Loucy (cell line): ENCODE measurements at regions not wholly inside any gene's neighbourhood (a gene's known extent, or its start where the extent isn't known, plus 50 kb on each side); places are given as distances from the start of the nearest gene placed in this dataset.

Source experiments
- H2AFZ ChIP-seq: fragments of 200-600 bp; sonication (generic); 2 replicates; pipeline ENCODE4 v1.6.0; 2016; ENCODE audit warnings: antibody characterized with exemption, mild to moderate bottlenecking, low read length, moderate library complexity
- H3F3A ChIP-seq: fragments of 200-600 bp; 2 replicates; pipeline ENCODE4 v1.6.0; 2016; ENCODE audit warnings: antibody characterized with exemption, low read depth, mild to moderate bottlenecking
- H3K27me3 ChIP-seq: fragments of 200-600 bp; sonication (generic); 2 replicates; pipeline ENCODE4 v1.6.1; 2014; ENCODE audit warnings: low read length, mild to moderate bottlenecking; ENCODE audit not compliant: insufficient read depth, poor library complexity, severe bottlenecking
- H3K36me3 ChIP-seq: fragments of 200-600 bp; sonication (generic); 2 replicates; pipeline ENCODE4 v1.6.1; 2016; ENCODE audit warnings: low read length; ENCODE audit not compliant: insufficient read depth
- H3K4me1 ChIP-seq: fragments of 200-600 bp; sonication (generic); 2 replicates; pipeline ENCODE4 v1.5.1; 2014; ENCODE audit warnings: low read length, mild to moderate bottlenecking; ENCODE audit not compliant: insufficient read depth, poor library complexity, severe bottlenecking
- H3K4me2 ChIP-seq: fragments of 200-600 bp; sonication (generic); 2 replicates; pipeline ENCODE4 v1.6.0; 2014; ENCODE audit warnings: antibody characterized with exemption, low read length, low read depth, mild to moderate bottlenecking; ENCODE audit not compliant: poor library complexity, severe bottlenecking
- H3K4me3 ChIP-seq: fragments of 200-600 bp; sonication (generic); 2 replicates; pipeline ENCODE4 v1.5.1; 2014; ENCODE audit warnings: low read length, mild to moderate bottlenecking, mixed read lengths; ENCODE audit not compliant: poor library complexity, severe bottlenecking
- H3K79me2 ChIP-seq: fragments of 200-600 bp; sonication (generic); 2 replicates; pipeline ENCODE4 v1.6.1; 2014; ENCODE audit warnings: low read length; ENCODE audit not compliant: insufficient read depth
- H3K9ac ChIP-seq: fragments of 200-600 bp; sonication (generic); 2 replicates; pipeline ENCODE4 v1.6.0; 2014; ENCODE audit warnings: mild to moderate bottlenecking, low read depth, low read length, moderate library complexity; ENCODE audit not compliant: poor library complexity, severe bottlenecking
- H3K9me2 ChIP-seq: fragments of 200-600 bp; sonication (generic); replicated peaks from 2 replicates; pipeline ENCODE4 v1.6.1; 2016; ENCODE audit warnings: low read depth, low read length, mixed read lengths
- H3K9me3 ChIP-seq: fragments of 200-600 bp; sonication (generic); 2 replicates; pipeline ENCODE4 v1.6.1; 2014; ENCODE audit warnings: mild to moderate bottlenecking, antibody characterized with exemption, low read length, low read depth; ENCODE audit not compliant: insufficient read depth
- H4K20me1 ChIP-seq: fragments of 200-600 bp; sonication (generic); 2 replicates; pipeline ENCODE4 v1.6.0; 2014; ENCODE audit warnings: antibody characterized with exemption, low read length, mild to moderate bottlenecking; ENCODE audit not compliant: insufficient read depth, poor library complexity, severe bottlenecking
- CTCF ChIP-seq: fragments of 200-600 bp; sonication (generic); conservative IDR thresholded peaks from 2 replicates; pipeline ENCODE4 v1.5.1; 2014; ENCODE audit warnings: mild to moderate bottlenecking, antibody characterized with exemption, low read length
- EZH2phosphoT487 ChIP-seq: fragments of 200-600 bp; IDR thresholded peaks from 2 replicates; pipeline ENCODE4 v1.6.1; 2018; ENCODE audit warnings: antibody characterized with exemption, mild to moderate bottlenecking, moderate library complexity, borderline replicate concordance

GRCh38 chr12:58487678-58488161, 432.6 kb downstream of the LRIG3 start:
- Histone ChIP-seq H3K4me3 (no peak overlapping the region), H3F3A (no peaks in the 10 kb centered on the region), H2AFZ (no peak overlapping the region), H4K20me1 (no peaks in the 10 kb centered on the region), H3K4me1 (no peaks in the 10 kb centered on the region), H3K27me3 (no peaks in the 10 kb centered on the region), H3K36me3 (no peaks in the 10 kb centered on the region), H3K79me2 (no peaks in the 10 kb centered on the region), H3K4me2 (no peak overlapping the region), H3K9me2 (no peaks in the 10 kb centered on the region), H3K9ac (no peak overlapping the region), H3K9me3 (no peaks in the 10 kb centered on the region)
- no peak for TF ChIP-seq EZH2phosphoT487
- no peak for TF ChIP-seq CTCF

GRCh38 chr12:58489394-58489793, 430.9 kb downstream of the LRIG3 start:
- Histone ChIP-seq H3K4me3 (no peak overlapping the region), H3K9me2 (no peaks in the 10 kb centered on the region), H3K4me2 (no peak overlapping the region), H3F3A (no peaks in the 10 kb centered on the region), H3K79me2 (no peaks in the 10 kb centered on the region), H3K9me3 (no peaks in the 10 kb centered on the region), H2AFZ (no peak overlapping the region), H3K9ac (no peak overlapping the region), H3K4me1 (no peaks in the 10 kb centered on the region), H3K27me3 (no peaks in the 10 kb centered on the region), H4K20me1 (no peaks in the 10 kb centered on the region), H3K36me3 (no peaks in the 10 kb centered on the region)
- no peak for TF ChIP-seq CTCF
- no peak for TF ChIP-seq EZH2phosphoT487

- Histone ChIP-seq H3K27me3 (no peaks in the 10 kb centered on the region), H3K9me2 (no peaks in the 10 kb centered on the region), H4K20me1 (no peaks in the 10 kb centered on the region), H3K9ac (no peak overlapping the region), H3F3A (no peaks in the 10 kb centered on the region), H3K4me3 (no peak overlapping the region), H3K36me3 (no peaks in the 10 kb centered on the region), H3K79me2 (no peaks in the 10 kb centered on the region), H3K4me2 (no peak overlapping the region), H3K4me1 (no peaks in the 10 kb centered on the region), H3K9me3 (no peaks in the 10 kb centered on the region), H2AFZ (no peak overlapping the region)
- TF ChIP-seq EZH2phosphoT487 (no peak), CTCF (no peak)
Observed at GRCh38 chr12:58491306-58491705, 429.0 kb downstream of the LRIG3 start.
